GM21367 (cell line): ENCODE measurements at regions not wholly inside any gene's neighbourhood (a gene's known extent, or its start where the extent isn't known, plus 50 kb on each side); places are given as distances from the start of the nearest gene placed in this dataset.
"Not testable (repeated sequence)": the region's sequence is repeated elsewhere in the genome, so short reads cannot be mapped to it uniquely, and the experiment has no call there.

ENCODE experiments used
- ATAC-seq: cut with Tn5 transposase; IDR thresholded peaks from one replicate; pipeline ENCODE4 v1.9.1; 2021; ENCODE audit not compliant: unreplicated experiment

DNA sequence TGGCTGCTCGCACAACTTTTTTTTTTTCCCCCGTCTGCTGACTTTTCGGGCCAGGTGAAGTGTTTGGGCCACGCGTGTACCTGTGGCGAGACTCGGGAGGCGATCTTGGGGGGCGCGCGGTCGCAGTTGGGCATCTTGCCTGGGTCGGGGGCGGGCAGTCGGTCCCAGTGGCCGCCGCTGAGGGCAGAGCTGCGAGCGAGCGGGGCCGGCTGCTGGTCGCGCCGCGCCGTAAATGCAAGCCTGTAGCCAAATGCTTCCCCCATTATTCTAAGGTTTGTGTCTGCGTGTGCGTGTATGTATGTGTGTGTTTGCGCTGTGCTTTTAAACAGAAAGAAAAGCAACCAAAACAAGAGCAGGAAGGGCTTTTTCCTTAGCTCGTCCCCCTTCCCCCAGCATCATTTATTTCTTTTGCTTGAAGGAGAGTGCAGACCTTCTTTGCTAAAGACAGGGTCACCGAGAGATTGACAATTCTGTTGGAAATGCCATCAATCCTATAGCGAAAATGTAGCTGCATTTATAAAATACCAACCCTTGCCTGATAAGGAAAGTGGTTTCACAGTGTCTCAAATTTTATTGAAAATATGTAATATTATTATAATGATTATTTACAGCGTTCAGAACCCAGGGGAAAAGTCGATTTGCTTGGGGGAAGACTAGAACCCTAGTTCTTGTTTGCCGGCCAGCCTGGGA lies 143.2 kb upstream of the ZNF536 start:
- ATAC-seq, result no peak

DNA sequence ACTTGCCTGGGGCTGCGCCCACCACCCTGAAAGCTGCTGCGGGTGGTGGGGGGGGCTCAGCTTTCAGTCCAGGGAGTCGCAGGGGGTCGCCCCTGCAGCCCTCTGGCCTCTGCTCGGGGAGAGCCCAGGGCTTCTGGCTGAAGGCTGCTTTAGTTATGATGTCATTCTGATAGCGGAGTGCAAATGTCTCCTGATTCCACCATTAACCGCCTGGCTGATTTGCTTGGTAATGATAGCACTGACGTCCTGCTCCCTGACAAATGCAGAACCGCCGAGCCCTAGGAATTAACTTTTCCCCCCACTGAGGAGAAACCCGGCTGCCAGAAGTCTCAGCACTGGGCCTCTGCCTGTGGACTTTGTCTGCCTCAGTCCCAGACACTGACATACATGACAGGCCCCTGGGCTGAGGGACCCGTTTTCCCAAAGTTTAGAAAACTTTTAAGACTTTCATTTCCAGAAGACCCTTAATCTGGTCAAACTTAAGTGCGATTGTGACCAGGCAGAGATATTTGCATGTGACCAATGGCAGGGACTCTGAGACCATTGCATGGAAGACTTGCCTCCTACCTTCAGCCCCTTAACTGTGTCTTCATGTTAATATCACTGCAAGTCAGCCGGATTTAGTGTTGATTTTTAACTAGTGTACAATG lies 142.5 kb upstream of the ZNF536 start:
- no peak for ATAC-seq

DNA sequence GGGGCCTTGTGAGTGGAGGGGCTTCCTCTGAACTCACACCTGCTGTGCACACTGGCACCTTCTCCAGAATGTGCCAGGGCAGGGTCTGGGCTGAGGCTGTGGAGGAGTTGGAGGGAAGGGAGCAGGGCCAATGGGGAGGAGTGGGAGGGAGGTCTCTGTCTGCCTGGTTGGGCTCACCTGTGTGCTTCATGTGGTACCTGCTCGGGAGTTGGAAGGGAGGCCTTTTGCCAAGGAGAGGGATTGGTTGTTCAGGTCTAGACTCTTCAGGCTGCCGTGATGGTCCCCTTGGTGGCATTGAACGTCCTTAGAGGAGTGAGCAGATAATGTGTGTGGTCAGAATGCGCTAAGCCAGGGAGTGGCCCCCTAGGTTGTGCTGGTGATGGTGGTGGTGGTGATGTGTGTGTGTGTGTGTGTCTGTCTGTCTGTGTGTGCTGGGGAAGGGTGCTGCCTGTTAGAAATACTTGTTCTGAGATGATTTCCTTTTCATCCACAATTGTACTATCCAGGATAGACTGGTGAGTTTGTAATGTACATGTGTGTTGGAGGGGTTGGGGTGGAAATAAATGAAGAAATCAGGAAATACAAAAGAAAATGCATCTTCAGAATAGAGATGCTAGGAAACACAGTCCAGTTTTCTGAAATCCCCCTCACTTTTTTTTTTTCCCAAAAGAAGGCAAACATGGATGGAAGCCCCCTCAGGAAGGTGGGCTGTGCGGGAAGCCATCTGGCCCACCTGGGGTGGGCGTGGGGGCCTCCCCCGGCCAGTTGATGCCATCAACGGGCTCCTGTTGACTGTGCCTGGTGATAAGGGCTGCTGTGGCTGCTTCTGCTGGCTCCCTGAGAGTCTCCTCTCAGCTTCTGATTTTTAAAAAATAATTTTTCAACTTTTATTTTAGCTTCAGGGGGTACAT lies 140.5 kb upstream of the ZNF536 start:
- ATAC-seq, result no peak

DNA sequence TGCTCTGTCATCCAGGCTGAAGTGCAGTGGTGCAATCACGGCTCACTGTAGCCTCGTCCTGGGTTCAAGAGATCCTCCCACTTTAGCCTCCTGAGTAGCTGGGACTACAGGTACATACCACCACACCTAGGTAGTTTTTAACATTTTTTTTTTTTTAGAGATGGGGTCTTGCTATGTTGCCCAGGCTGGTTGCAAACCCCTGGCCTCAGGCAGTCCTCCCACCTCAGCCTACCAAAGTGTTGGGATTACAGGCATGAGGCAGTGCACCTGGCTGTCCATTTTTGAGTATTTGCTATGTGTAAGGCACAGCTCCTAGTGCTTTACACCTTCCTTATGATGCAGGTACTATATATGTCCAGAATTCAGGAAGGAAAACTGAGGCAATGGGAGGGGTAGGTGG lies 138.8 kb upstream of the ZNF536 start:
- no peak for ATAC-seq

DNA sequence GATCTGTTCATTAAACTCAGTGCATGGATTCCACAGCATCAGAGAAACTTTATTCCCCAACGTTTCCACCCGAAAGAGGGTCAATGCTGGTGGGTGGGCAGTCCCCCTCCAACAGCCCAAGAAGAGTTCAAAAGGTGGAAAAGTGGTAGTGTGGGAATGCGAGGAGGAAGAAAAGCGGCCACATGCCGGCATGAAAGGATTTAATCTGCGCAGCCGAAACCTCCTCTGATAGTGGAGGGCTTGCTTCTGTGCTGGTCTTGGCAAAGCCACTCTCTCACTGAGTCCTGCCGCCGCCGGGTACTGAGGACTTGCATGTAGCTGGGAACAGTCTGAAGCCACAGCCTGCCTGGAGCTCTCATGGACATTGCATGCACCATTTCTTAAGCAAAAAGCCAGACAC lies 136.2 kb upstream of the ZNF536 start:
- ATAC-seq, result no peak

DNA sequence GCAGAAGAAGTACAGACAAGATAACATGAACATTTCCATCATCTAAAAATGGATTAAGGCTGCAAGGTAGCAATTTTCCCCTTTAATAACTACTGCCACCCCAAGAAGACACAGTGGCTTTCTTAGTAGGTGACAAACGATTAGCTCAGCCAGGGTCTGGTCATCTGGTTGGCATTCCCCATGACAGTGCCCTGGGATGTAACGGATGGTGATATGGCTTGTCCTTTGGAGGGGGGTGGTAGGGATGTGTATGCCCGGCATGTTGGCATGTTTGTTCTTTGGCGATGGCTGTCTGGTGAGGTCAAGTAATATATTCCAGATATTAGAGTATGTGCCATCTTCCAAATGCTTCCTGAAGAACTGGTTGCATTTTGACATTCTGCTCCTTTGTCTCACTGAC lies 135.6 kb upstream of the ZNF536 start:
- ATAC-seq, result no peak

DNA sequence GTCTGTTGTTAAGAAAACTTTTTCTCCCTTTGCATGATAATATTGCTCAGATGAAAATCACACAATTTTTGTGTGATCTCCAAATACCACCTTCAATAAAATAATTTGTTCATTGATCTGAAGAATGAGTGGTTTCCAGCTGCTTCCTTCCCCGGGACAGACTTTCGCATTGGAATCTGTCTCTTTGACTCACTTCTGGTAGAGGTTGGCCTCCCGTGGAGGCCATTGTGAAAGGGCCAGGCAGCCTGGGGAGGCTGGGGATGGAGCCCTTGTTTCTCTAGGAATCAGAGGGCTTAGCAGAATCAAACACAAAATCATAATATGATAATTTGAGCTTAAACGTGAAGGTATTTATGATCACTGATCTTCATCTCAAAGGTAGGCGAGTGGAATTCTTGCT lies 135.0 kb upstream of the ZNF536 start:
- no peak for ATAC-seq

DNA sequence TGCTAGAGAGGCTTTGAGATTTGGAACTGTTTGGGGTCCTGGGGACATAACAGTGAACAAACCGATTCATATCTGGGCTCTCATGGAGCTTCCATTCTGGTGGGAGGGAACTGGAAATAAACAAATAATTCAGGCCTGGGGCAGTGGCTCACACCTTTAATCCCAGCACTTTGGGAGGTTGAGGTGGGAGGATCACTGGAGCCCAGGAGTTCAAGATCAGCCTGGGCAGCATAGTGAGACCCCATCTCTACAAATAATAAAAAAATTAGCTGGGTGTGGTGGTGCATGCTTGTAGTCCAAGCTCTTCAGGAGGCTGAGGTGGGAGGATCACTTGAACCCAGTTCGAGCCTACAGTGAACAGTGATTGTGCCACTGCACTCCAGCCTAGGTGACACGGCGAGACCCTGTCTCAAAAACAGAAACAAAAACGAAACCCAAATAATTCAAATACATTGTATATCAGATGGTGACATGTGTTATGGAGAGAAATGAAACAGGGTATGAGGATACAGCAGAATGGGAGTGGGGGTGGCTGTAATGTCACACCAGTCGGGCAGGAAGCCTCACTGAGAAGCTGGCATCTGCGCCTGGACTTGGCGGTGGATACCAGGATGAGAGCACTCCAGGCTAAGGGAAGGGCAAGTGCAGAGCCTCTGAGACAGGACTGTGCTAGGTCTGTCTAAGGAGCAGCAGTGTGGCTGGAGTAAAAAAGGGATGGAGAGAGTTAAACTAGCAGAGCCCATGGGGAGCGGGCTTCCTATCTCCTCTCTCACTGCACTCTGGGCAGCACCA lies 131.1 kb upstream of the ZNF536 start:
- no peak for ATAC-seq

DNA sequence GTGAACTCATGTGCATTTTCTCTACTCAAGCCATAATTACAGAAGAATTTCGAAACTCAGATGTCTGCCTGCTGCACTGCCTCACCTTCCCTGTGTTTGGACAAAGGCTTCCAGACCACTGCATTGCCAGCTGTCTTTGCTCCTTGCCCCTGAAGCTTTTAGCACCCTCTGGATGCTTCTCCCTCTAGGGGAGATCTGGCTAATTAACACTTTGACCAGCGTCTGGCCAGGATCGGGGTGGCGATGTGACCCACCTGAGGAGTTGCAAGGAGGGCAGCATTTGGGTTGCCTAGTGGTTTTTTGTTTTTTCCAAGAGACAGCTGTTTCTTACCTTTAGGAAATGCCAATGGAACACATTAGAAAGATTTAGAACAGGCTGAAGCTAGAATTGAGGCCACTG lies 127.7 kb upstream of the ZNF536 start:
- ATAC-seq, result no peak

DNA sequence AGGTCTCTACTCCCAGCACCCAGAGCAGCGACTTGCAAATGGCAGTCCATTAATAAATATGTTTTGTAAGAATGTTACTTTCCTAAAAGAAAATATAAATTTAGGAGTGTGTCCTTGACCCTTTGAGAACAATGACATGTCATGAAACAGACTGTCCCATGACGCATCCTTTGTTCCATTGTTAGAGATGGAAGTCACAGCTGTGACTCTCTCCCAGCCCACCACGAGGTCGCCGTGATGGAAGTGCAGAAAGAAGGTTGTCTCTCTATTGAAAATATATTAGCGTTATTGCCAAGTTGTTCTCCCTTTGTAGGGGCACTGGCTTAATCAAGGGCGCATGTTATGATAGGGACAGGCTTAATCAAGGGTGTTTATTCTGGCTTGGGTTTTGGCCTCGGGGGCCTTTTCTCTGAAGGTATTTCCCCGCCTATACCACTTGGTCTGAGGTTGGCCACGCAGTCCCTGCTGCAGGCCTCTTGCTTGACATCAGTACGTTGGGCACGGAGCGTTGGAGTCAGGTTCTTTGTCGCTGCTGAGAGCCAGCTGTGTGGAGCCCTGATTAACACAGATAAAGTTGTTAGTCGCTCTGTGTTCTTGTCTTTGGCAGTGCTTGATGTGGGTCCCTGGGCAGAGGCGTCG lies 126.7 kb upstream of the ZNF536 start:
- no peak for ATAC-seq

DNA sequence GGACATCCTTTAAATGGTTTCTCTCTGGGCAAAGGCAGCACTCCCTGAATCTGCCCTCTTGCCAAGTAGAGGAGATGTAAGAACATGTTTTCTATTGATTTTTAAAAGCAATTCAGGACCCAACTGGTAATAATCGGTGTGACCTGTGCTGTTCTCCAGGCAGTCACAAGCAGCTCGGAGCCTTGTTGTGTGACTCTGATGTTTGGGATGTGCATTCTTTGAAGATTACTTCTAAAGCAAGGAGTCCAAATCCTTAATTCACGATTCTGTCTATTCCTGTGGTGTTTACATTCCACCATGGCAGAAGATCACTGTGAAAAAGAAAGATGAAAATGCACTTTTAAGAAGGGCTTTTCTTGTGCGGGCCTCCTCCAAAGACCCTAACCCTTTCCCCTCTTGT lies 122.3 kb upstream of the ZNF536 start:
- no peak for ATAC-seq

DNA sequence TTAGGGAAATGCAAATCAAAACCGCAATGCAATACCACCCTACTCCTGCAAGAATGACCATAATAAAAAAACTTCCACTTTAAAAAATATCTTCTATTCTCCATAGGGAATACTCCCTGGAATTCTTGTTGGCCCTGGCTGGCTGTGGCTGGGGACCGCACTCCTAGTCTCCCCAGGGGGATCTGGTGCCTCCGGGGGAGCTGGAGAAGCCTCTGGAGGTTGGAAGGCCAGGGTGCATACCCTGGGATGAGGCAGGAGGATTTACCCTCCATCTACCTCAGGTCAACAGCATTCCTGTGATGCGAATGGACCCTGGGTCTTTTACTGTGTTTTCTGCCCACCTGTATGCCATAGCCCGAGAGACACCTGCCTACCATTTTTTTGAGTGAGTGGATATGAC lies 120.0 kb upstream of the ZNF536 start:
- ATAC-seq, result no peak

DNA sequence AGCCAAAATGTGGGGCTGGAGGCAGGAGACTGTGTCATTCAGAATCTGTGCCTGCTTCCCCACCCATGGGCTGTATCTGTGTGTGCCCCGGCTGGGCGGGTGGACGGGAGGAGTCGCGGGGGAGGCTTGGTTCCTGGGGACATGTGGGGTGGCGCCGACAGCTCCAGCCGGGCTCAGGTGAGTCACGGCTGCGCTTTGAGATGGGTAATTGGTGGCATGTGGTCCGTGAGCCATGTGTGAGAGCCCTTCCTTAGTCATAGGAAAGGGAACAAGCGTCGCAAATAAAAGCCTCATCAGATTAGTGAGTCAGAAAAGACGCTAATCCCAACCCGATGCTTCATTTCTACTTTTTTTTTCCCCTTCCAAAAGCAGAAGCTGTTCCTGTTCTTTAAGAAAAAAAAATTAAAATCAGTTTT lies 118.6 kb upstream of the ZNF536 start:
- no peak for ATAC-seq

DNA sequence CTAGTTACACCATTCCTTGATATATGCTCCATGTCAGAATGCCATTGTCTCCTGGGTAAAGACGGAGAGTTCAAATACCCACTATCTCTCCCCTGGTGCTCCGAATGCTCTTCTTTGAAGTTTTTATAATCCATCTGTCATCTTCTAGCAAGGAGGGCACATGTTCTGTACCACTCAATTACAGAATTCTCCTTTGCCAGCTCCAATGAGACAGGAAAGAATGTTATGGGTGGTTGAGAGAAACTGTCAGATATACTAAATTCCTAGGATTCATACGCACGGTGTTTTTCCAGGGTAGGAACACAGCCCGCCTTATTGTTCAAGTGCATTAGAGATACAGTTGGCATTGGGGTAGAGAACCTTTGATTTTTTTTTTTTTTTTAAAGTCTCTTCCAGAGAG lies 118.0 kb upstream of the ZNF536 start:
- no peak for ATAC-seq

DNA sequence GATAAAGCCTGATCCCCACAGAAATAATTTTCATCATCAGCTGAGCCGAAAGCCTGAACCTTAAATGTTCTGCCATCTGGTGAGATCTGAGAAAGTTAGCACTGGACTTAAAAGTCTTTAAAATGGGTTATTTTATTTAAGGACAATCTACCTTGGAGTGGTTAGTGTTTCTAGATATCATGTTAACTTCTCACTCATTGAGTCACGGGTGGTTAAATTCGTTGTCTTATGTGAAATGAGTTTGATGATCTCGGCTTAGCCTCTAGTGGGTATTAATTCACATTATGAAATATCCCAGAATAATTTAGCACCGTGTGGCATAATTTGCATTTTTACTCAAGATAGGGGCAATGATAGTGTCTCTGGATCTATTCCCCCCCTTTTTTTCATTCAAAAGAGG lies 117.4 kb upstream of the ZNF536 start:
- ATAC-seq, result no peak

DNA sequence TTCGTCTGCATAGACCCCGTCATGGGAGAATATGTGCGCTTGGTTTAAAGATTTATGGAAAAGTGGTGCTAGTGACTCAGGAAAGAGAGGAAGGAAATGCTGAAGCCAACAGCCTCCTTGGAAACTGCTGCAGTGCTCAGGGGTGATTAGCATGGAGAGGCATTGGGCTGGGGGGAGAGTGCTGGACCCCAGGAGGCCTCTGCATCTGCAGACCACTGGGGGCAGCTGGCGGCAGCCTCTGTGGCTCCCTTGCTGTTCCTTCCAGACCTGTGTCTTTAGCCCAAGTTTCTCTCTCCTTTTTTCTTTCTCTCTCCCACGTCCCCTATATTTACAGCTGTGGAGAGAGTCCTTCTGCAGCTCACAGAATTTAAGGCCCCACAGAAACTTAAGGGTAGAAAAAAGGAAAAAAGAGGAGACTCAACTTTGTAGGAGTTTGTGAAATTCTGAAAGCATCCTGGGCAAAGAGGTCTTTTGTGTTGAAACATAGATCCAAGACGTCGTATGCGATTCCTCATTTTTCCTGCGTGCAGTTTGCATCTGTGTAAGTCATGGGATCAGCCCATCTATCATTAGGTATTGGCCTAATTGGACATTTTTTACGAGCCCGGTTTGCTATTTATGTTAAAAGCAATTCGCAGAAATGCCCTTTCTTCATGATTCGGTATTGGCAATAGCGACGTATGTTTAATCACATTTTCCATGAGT lies 116.2 kb upstream of the ZNF536 start:
- ATAC-seq, result no peak

DNA sequence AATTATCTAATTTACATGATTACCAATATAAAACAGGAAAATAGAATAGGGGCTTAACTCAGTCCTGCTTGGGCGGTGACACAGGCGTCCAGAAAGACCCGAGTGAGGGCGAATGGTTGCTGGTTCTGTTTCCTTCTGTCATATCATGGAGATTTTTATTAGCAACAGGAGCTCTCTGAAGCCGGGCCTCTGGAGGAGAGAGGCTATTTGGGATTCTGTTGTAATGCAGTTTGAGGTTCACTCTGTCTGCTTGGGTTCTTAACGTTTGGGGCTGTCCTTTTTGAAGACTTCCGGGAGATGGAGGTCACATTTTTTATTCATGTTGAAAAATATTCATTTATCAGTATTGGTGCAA lies 115.7 kb upstream of the ZNF536 start:
- ATAC-seq, result no peak

DNA sequence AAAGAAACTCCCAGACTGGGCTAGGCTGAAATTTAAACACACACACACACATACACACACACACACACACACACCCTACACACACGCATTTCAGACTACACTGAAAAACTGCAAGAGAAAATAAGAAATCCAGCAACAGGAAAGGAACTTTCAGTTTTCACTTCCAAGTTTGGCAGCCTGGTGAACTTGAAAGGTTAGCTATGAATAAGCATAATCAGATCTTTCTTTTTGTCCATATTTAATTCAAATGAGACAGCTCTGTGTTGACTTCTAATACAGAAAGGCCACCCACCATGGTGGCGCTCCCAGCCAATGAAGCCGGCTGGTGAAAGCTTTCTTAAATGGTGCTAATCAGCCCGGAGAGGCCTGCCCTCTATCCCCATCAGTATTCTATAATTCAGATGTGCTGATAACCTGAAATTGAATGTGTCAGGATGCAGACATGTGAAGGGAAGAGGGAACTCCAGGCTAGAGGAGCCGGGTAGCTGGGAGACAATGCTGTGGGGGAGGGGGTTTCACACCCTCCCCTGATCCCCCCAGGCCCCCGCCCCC lies 108.3 kb upstream of the ZNF536 start:
- no peak for ATAC-seq

DNA sequence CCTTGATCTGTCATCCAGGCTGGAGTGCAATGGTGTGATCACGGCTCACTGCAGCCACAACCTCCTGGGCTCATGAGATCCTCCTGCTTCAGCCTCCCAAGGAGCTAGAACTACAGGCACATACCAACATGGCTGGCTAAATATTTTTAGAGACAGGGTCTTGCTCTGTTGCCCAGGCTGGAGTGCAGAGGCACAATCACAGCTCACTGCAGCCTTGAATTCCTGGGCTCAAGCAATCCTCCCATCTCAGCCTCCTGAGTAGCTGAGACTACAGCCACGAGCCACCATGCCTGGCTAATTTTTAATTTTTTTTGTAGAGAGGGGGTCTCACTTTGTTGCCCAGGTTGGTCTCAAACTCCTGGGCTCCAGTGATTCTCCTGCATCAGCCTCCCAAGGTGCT lies 106.3 kb upstream of the ZNF536 start:
- ATAC-seq, result not testable (repeated sequence)

DNA sequence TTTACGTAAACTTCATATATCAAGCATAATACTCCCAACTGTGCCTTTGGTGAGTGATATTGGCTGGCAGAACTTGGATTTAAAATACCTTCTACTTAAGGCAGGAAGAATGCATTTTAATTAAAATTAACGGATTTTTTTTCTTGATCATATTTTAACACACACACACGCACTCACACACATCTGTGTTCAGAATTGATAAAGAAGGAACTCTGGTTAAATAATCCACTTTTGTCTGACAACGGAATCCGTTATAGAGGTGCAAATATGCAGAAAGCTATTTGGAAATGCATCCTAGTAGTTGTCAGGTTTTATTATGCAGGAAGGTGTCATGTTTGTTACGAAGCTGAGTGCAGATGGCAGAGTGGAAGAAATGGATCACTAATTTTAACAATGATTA lies 105.5 kb upstream of the ZNF536 start:
- no peak for ATAC-seq
